GM12892 (cell line): ENCODE measurements at regions not wholly inside any gene's neighbourhood (a gene's known extent, or its start where the extent isn't known, plus 50 kb on each side); places are given as distances from the start of the nearest gene placed in this dataset.
"Not testable (repeated sequence)": the region's sequence is repeated elsewhere in the genome, so short reads cannot be mapped to it uniquely, and the experiment has no call there.

Experiments used
- DNase-seq: peaks from one replicate; pipeline ENCODE4 v3.0.0; 2011; ENCODE audit not compliant: insufficient read length
- FAIRE-seq: peaks from 2 replicates; lab custom pipeline; 2011; peaks lifted over from hg19 to GRCh38; lab: Jason Lieb, UNC
- POLR2A ChIP-seq: IDR thresholded peaks from 2 replicates; pipeline ENCODE4 v1.6.1; 2011; ENCODE audit warnings: low read depth, low read length, control low read depth
- POLR2AphosphoS5 ChIP-seq: IDR thresholded peaks from 2 replicates; pipeline ENCODE4 v1.6.1; 2011; ENCODE audit warnings: low read depth, low read length, control low read depth
- TAF1 ChIP-seq: IDR thresholded peaks from 2 replicates; pipeline ENCODE4 v1.6.1; 2011; ENCODE audit warnings: low read depth, mild to moderate bottlenecking, control low read depth, low read length, borderline replicate concordance

GRCh38 chr21:28588997-28589396 lies 403.7 kb downstream of the LTN1 start:
- FAIRE-seq (no peak), DNase-seq (no peak)
- TF ChIP-seq POLR2AphosphoS5: no peak
- no peak for TF ChIP-seq TAF1
- TF ChIP-seq POLR2A: no peak

- DNase-seq: no peak
- FAIRE-seq: no peak
- TF ChIP-seq POLR2A: no peak
- TF ChIP-seq POLR2AphosphoS5: no peak
- no peak for TF ChIP-seq TAF1
Measured at GRCh38 chr21:28587748-28588147, 404.9 kb downstream of the LTN1 start.

- DNase-seq (no peak), FAIRE-seq (no peak)
- TF ChIP-seq POLR2AphosphoS5: no peak
- TF ChIP-seq POLR2A: no peak
- TF ChIP-seq TAF1: no peak
Measured at GRCh38 chr21:28581976-28582375, 410.7 kb downstream of the LTN1 start.

GRCh38 chr21:28581311-28581731 lies 411.4 kb downstream of the LTN1 start:
- not testable (repeated sequence) for DNase-seq, FAIRE-seq

GRCh38 chr21:28580585-28580984 lies 412.1 kb downstream of the LTN1 start:
- FAIRE-seq: no peak
- no peak for TF ChIP-seq TAF1
- no peak for TF ChIP-seq POLR2AphosphoS5
- no peak for TF ChIP-seq POLR2A
- DNase-seq: no peak

- TF ChIP-seq POLR2AphosphoS5: no peak
- no peak for TF ChIP-seq POLR2A
- no peak for TF ChIP-seq TAF1
Measured at GRCh38 chr21:28579986-28580550, 412.6 kb downstream of the LTN1 start.

GRCh38 chr21:28568692-28569091 lies 424.0 kb downstream of the LTN1 start:
- DNase-seq (no peak), FAIRE-seq (no peak)
- TF ChIP-seq TAF1 (no peak), POLR2A (no peak), POLR2AphosphoS5 (no peak)

More at GRCh38 chr21:28579986-28580550, 412.6 kb downstream of the LTN1 start:
- FAIRE-seq: no peak
- DNase-seq: no peak

- FAIRE-seq, DNase-seq: not testable (repeated sequence)
Measured at GRCh38 chr21:28563933-28564332, 428.7 kb downstream of the LTN1 start.

- TF ChIP-seq POLR2A: no peak
- TF ChIP-seq POLR2AphosphoS5: no peak
- TF ChIP-seq TAF1: no peak
- no peak for DNase-seq
- no peak for FAIRE-seq
Measured at GRCh38 chr21:28561772-28562171, 430.9 kb downstream of the LTN1 start.

- no peak for DNase-seq
- no peak for TF ChIP-seq TAF1
- no peak for TF ChIP-seq POLR2AphosphoS5
- TF ChIP-seq POLR2A: no peak
- no peak for FAIRE-seq
Measured at GRCh38 chr21:28554660-28555475, 437.8 kb downstream of the LTN1 start.

- TF ChIP-seq POLR2AphosphoS5 (no peak), TAF1 (no peak), POLR2A (no peak)
- DNase-seq (no peak), FAIRE-seq (no peak)
Measured at GRCh38 chr21:28550057-28550825, 442.4 kb downstream of the LTN1 start.
